ENCODE measurements at regions not wholly inside any gene's neighbourhood (a gene's known extent, or its start where the extent isn't known, plus 50 kb on each side); places are given as distances from the start of the nearest gene placed in this dataset.
A peak's percentile ranks its signal among the peaks of the same experiment; 100 is the strongest.

- Histone ChIP-seq H3K36me3 (ENCODE audit: control insufficient read depth in 4 of 4, insufficient read depth in 3 of 4, low read depth in 1 of 4, low read length in 3 of 4) (no peaks in the 10 kb centered on the region), H3K9me3 (ENCODE audit: control insufficient read depth in 4 of 4, low read length in 3 of 4) (peaks cover 0 to 15% (median 6%) of the 10 kb centered on the region in 4 donors), H3K4me1 (ENCODE audit: control insufficient read depth in 4 of 4, insufficient read depth in 4 of 4, low read length in 3 of 4) (no peaks in the 10 kb centered on the region), H3K4me3 (ENCODE audit: low read depth in 1 of 3, low read length in 3 of 3) (no peak overlapping the region), H3K27me3 (ENCODE audit: control insufficient read depth in 4 of 4, insufficient read depth in 4 of 4, low read length in 3 of 4) (no peaks in the 10 kb centered on the region), H3K9ac (ENCODE audit: low read depth in 1 of 2, low read length in 2 of 2) (no peak overlapping the region), H3K27ac (ENCODE audit: low read depth in 1 of 2, low read length in 2 of 2) (no peak overlapping the region)
- TF ChIP-seq REST (IDR thresholded peaks at IDR 0.05) (no peak), MAX (IDR thresholded peaks at IDR 0.05) (no peak), RXRA (IDR thresholded peaks at IDR 0.05) (no peak), HNF4A (conservative IDR thresholded peaks at IDR 0.05) (no peak), FOXA1 (IDR thresholded peaks at IDR 0.05) (no peak), EGR1 (IDR thresholded peaks at IDR 0.05; ENCODE audit: low read depth in 2 of 2) (no peak), HNF4G (IDR thresholded peaks at IDR 0.05) (no peak), YY1 (IDR thresholded peaks at IDR 0.05) (no peak), RAD21 (IDR thresholded peaks at IDR 0.05) (no peak), SP1 (IDR thresholded peaks at IDR 0.05) (no peak), NR2F2 (IDR thresholded peaks at IDR 0.05) (no peak), FOXA2 (IDR thresholded peaks at IDR 0.05) (no peak), JUND (IDR thresholded peaks at IDR 0.05) (no peak), CTCF (IDR thresholded peaks at IDR 0.05; ENCODE audit: low read depth, low read length, missing input control) (no peak), GABPA (IDR thresholded peaks at IDR 0.05 in 1 of 2, conservative IDR thresholded peaks at IDR 0.05 in 1 of 2) (no peak), ZBTB33 (IDR thresholded peaks at IDR 0.05) (no peak), TAF1 (conservative IDR thresholded peaks at IDR 0.05) (no peak)
- DNase-seq (ENCODE audit: low spot score) = peak; percentile 23
- 65% methylated on average over 2 of the region's 2 CpGs for WGBS
Observed at GRCh38 chr5:179405054-179405416, 59.8 kb upstream of the ADAMTS2 start.

Measured in liver (tissue), 8 donors.